Endothelial cell (in vitro differentiated cells): ENCODE measurements at regions not wholly inside any gene's neighbourhood (a gene's known extent, or its start where the extent isn't known, plus 50 kb on each side); places are given as distances from the start of the nearest gene placed in this dataset.

Source experiments
- DNase-seq: peaks from one replicate; pipeline ENCODE4 v3.0.0; 2021; ENCODE audit warnings: low spot score
- H3K27ac Mint-ChIP-seq: one replicate; pipeline ENCODE4 v1.8.0; 2021; ENCODE audit warnings: mixed read lengths, inconsistent platforms; ENCODE audit not compliant: unreplicated experiment
- H3K27me3 Mint-ChIP-seq: one replicate; pipeline ENCODE4 v1.8.0; 2021; ENCODE audit warnings: mild to moderate bottlenecking, moderate library complexity, mixed read lengths, inconsistent platforms; ENCODE audit not compliant: unreplicated experiment
- H3K36me3 Mint-ChIP-seq: one replicate; pipeline ENCODE4 v1.8.0; 2021; ENCODE audit warnings: mild to moderate bottlenecking, low read depth, mixed read lengths, inconsistent platforms; ENCODE audit not compliant: unreplicated experiment
- H3K4me1 Mint-ChIP-seq: one replicate; pipeline ENCODE4 v1.8.0; 2021; ENCODE audit warnings: mild to moderate bottlenecking, mixed read lengths, inconsistent platforms; ENCODE audit not compliant: unreplicated experiment
- H3K4me3 Mint-ChIP-seq: one replicate; pipeline ENCODE4 v1.8.0; 2021; ENCODE audit warnings: mild to moderate bottlenecking, mixed read lengths, inconsistent platforms; ENCODE audit not compliant: unreplicated experiment
- H3K9me3 Mint-ChIP-seq: one replicate; pipeline ENCODE4 v1.8.0; 2021; ENCODE audit warnings: mixed read lengths, inconsistent platforms; ENCODE audit not compliant: unreplicated experiment
- CTCF ChIP-seq: fragments of 200-600 bp; sonication (generic); IDR thresholded peaks from one replicate; pipeline ENCODE4 v1.5.0; 2021; ENCODE audit warnings: antibody characterized with exemption; ENCODE audit not compliant: unreplicated experiment

DNA sequence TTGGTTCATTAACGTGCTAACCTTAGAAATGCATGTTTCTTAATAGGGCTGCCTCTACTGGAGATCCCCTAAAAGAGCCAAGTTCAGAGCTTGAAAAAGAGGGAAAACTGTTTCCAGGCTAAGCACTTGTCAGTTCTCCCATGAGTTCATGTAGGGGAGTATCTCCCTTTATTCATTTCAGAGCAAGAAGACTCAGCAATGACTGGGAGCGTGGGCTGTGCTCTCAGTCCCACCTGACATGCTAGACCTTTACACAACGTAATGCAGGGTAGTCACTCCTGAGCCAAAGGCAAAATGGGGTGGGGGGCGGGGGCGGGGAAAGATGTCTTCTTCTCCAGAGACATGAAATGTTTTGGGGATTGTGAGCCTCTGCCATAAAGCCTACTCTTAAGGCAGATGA is 420.1 kb upstream of the MCTP2 start:
- Mint-ChIP-seq H3K4me1 (no peaks in the 10 kb centered on the region), H3K27me3 (peaks cover 3% of the 10 kb centered on the region), H3K36me3 (no peaks in the 10 kb centered on the region), H3K4me3 (no peak overlapping the region), H3K27ac (no peak overlapping the region), H3K9me3 (no peaks in the 10 kb centered on the region)
- TF ChIP-seq CTCF = no peak
- DNase-seq = no peak

DNA sequence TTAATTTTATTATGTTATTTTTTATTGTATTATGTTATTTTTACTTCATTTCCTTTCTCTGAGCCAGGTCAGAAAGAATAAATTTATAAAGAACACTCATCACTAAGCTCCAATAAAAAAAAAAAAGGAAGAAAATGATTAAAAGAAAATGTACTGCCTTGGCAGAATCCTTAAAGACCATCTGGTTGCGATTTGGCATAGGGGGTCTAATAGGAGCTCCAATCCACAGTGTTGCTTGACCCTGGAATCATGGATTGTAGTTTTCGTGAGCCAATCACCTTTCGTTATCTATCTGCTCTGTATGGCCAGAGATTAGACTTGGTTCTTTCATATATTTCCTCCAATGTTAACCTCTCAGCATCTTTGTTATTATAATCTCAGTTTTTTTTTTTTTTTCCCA is 421.8 kb upstream of the MCTP2 start:
- H3K9me3 Mint-ChIP-seq = no peaks in the 10 kb centered on the region
- DNase-seq = no peak
- H3K27ac Mint-ChIP-seq = no peak overlapping the region
- no peak for TF ChIP-seq CTCF
- no peaks in the 10 kb centered on the region for H3K4me1 Mint-ChIP-seq
- peaks cover 2% of the 10 kb centered on the region for H3K27me3 Mint-ChIP-seq
- no peak overlapping the region for H3K4me3 Mint-ChIP-seq
- H3K36me3 Mint-ChIP-seq = no peaks in the 10 kb centered on the region

- no peaks in the 10 kb centered on the region for H3K9me3 Mint-ChIP-seq
- no peak overlapping the region for H3K4me3 Mint-ChIP-seq
- no peak for DNase-seq
- peaks cover 8% of the 10 kb centered on the region for H3K4me1 Mint-ChIP-seq
- no peaks in the 10 kb centered on the region for H3K36me3 Mint-ChIP-seq
- H3K27ac Mint-ChIP-seq = no peak overlapping the region
- H3K27me3 Mint-ChIP-seq = no peaks in the 10 kb centered on the region
- TF ChIP-seq CTCF = no peak
These were observed 427.8 kb upstream of the MCTP2 start for GRCh38 chr15:93803421-93804152.

DNA sequence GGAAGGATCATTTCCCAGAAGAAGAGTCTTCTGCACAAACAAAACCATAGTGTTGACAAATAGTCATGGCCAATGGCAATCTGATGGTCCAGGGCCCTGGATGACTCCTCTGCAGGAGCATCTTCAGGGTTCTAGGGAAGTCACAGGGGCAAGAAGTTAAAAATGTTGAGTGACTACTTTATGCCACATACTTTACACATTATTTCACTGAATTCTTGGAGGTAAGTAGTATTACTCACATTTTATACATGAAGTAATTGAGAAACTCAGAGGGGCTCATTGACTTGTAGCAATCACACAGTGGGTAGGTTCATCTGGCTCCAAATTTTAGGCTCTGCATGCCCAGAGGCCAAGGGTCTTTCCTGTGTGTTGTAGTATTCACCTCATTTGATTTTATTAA is 430.2 kb upstream of the MCTP2 start:
- Mint-ChIP-seq H3K4me3 (no peak overlapping the region), H3K27me3 (no peaks in the 10 kb centered on the region), H3K27ac (no peak overlapping the region), H3K4me1 (peaks cover 8% of the 10 kb centered on the region), H3K36me3 (no peaks in the 10 kb centered on the region), H3K9me3 (no peaks in the 10 kb centered on the region)
- no peak for DNase-seq
- no peak for TF ChIP-seq CTCF

- no peak overlapping the region for H3K27ac Mint-ChIP-seq
- H3K9me3 Mint-ChIP-seq = no peaks in the 10 kb centered on the region
- peaks cover 8% of the 10 kb centered on the region for H3K4me1 Mint-ChIP-seq
- H3K36me3 Mint-ChIP-seq = no peaks in the 10 kb centered on the region
- DNase-seq = no peak
- no peaks in the 10 kb centered on the region for H3K27me3 Mint-ChIP-seq
- no peak for TF ChIP-seq CTCF
- H3K4me3 Mint-ChIP-seq = no peak overlapping the region
These were observed 430.6 kb upstream of the MCTP2 start for GRCh38 chr15:93800805-93801204.
